IMR-90 (cell line): ENCODE measurements at regions not wholly inside any gene's neighbourhood (a gene's known extent, or its start where the extent isn't known, plus 50 kb on each side); places are given as distances from the start of the nearest gene placed in this dataset.

Experiments used
- ATAC-seq: fragments of 200-7000 bp; cut with Tn5 transposase; 2 replicates; pipeline ENCODE4 v1.9.1; 2020; ENCODE audit warnings: low read depth, mild to moderate bottlenecking, moderate library complexity
- BruUV-seq: library from RNA; stranded (reverse); fragments of 400-500 nt; replicated peaks from 2 replicates; lab custom pipeline; 2021; lab: Mats Ljungman, UMichigan
- CTCF ChIA-PET: fragments of 300-600 bp; formaldehyde crosslinking; extraction: SDS; loops from one replicate; lab custom pipeline; 2021; ENCODE audit warnings: antibody characterized with exemption; lab: Yijun Ruan, JAX
- POLR2A ChIA-PET: fragments of 300-600 bp; sonication (Branson Sonifier 250); formaldehyde crosslinking; loops from one replicate; lab custom pipeline; 2022; ENCODE audit warnings: antibody characterized with exemption; ENCODE audit not compliant: unreplicated experiment; lab: Charles Lee
- DNase-seq: peaks from one replicate; pipeline ENCODE4 v3.0.0; 2013
- H2AFZ ChIP-seq: replicated peaks from 2 replicates; pipeline ENCODE3; 2013; ENCODE audit warnings: low read length, mild to moderate bottlenecking; ENCODE audit not compliant: poor library complexity
- H2AK5ac ChIP-seq: 2 replicates; pipeline ENCODE4 v1.6.1; 2013; ENCODE audit warnings: low read depth, low read length, inconsistent platforms
- H2AK9ac ChIP-seq: replicated peaks from 2 replicates; pipeline ENCODE3; 2013; ENCODE audit warnings: mild to moderate bottlenecking, low read depth, low read length, moderate library complexity; ENCODE audit not compliant: poor library complexity
- H2BK120ac ChIP-seq: 2 replicates; pipeline ENCODE4 v1.6.1; 2013; ENCODE audit warnings: low read depth, low read length, inconsistent platforms
- H2BK15ac ChIP-seq: 3 replicates; pipeline ENCODE4 v1.6.1; 2013; ENCODE audit warnings: low read depth, low read length, inconsistent platforms
- H2BK20ac ChIP-seq: 2 replicates; pipeline ENCODE4 v1.6.1; 2013; ENCODE audit warnings: low read depth, mild to moderate bottlenecking, inconsistent platforms, low read length, moderate library complexity
- H2BK5ac ChIP-seq: 2 replicates; pipeline ENCODE4 v1.6.1; 2013; ENCODE audit warnings: mild to moderate bottlenecking, low read depth, low read length, inconsistent platforms; ENCODE audit not compliant: poor library complexity, severe bottlenecking
- H3K14ac ChIP-seq: replicated peaks from 2 replicates; pipeline ENCODE4 v1.6.1; 2013; ENCODE audit warnings: low read depth, low read length, inconsistent platforms
- H3K18ac ChIP-seq: 2 replicates; pipeline ENCODE4 v1.6.1; 2013; ENCODE audit warnings: low read depth, low read length, control low read depth
- H3K23ac ChIP-seq: 2 replicates; pipeline ENCODE4 v1.6.1; 2013; ENCODE audit warnings: low read depth, low read length, inconsistent platforms
- H3K27ac ChIP-seq: 2 replicates; pipeline ENCODE4 v1.5.1; 2013; ENCODE audit warnings: mild to moderate bottlenecking, control low read depth, low read length; ENCODE audit not compliant: insufficient read depth
- H3K27me3 ChIP-seq: 2 replicates; pipeline ENCODE4 v1.6.1; 2013; ENCODE audit warnings: low read length; ENCODE audit not compliant: control insufficient read depth, insufficient read depth
- H3K36me3 ChIP-seq: 2 replicates; pipeline ENCODE4 v1.6.1; 2013; ENCODE audit warnings: low read length, mixed read lengths; ENCODE audit not compliant: control insufficient read depth, insufficient read depth
- H3K4ac ChIP-seq: 2 replicates; pipeline ENCODE4 v1.6.1; 2013; ENCODE audit warnings: low read depth, low read length, inconsistent platforms
- H3K4me1 ChIP-seq: 2 replicates; pipeline ENCODE4 v1.6.1; 2013; ENCODE audit warnings: low read length, mixed read lengths; ENCODE audit not compliant: control insufficient read depth, insufficient read depth
- H3K4me2 ChIP-seq: 2 replicates; pipeline ENCODE4 v1.6.1; 2013; ENCODE audit warnings: low read depth, mild to moderate bottlenecking, control low read depth, low read length, moderate library complexity
- H3K4me3 ChIP-seq: 2 replicates; pipeline ENCODE4 v1.5.1; 2013; ENCODE audit warnings: low read depth, mild to moderate bottlenecking, control low read depth, low read length, moderate library complexity; ENCODE audit not compliant: insufficient read depth
- H3K56ac ChIP-seq: 2 replicates; pipeline ENCODE4 v1.6.1; 2013; ENCODE audit warnings: low read length, inconsistent platforms; ENCODE audit not compliant: insufficient read depth; ENCODE audit errors: extremely low read depth
- H3K79me1 ChIP-seq, 2 experiments: 2 replicates each; pipeline ENCODE4 v1.6.1; 2013; ENCODE audit warnings: low read length in 2 of 2, inconsistent platforms in 1 of 2, low read depth in 1 of 2
- H3K9ac ChIP-seq: 2 replicates; pipeline ENCODE4 v1.6.1; 2013; ENCODE audit warnings: low read depth, low read length, control low read depth
- H3K9me1 ChIP-seq: 2 replicates; pipeline ENCODE4 v1.6.1; 2013; ENCODE audit warnings: low read length, inconsistent platforms; ENCODE audit not compliant: insufficient read depth
- H3K9me3 ChIP-seq: 2 replicates; pipeline ENCODE4 v1.6.1; 2013; ENCODE audit warnings: low read length; ENCODE audit not compliant: control insufficient read depth, insufficient read depth
- H4K20me1 ChIP-seq: 2 replicates; pipeline ENCODE4 v1.6.1; 2013; ENCODE audit warnings: low read length, inconsistent platforms; ENCODE audit not compliant: insufficient read depth
- H4K5ac ChIP-seq: 2 replicates; pipeline ENCODE4 v1.6.1; 2013; ENCODE audit warnings: mild to moderate bottlenecking, low read depth, low read length, control low read depth
- H4K8ac ChIP-seq, 2 experiments: 2 replicates each; pipeline ENCODE4 v1.6.1; 2013; ENCODE audit warnings: low read depth in 2 of 2, low read length in 2 of 2, control low read depth in 1 of 2, inconsistent platforms in 1 of 2
- H4K91ac ChIP-seq: 2 replicates; pipeline ENCODE4 v1.6.1; 2013; ENCODE audit warnings: low read depth, low read length, inconsistent platforms; ENCODE audit not compliant: insufficient read depth
- BHLHE40 ChIP-seq: fragments of 150-350 bp; IDR thresholded peaks from 2 replicates; pipeline ENCODE4 v1.6.1; 2016; ENCODE audit warnings: mild to moderate bottlenecking, low read depth, low read length
- CEBPB ChIP-seq: IDR thresholded peaks from 2 replicates; pipeline ENCODE4 v1.6.1; 2012; ENCODE audit warnings: low read depth, low read length, improper control_type of control experiment
- CHD1 ChIP-seq: IDR thresholded peaks from 2 replicates; pipeline ENCODE4 v1.6.1; 2012; ENCODE audit warnings: low read depth, low read length, improper control_type of control experiment
- FOS ChIP-seq: fragments of 150-350 bp; IDR thresholded peaks from 2 replicates; pipeline ENCODE4 v1.6.1; 2016; ENCODE audit warnings: low read depth, low read length
- MAFK ChIP-seq: IDR thresholded peaks from 2 replicates; pipeline ENCODE4 v1.6.1; 2012; ENCODE audit warnings: low read depth, low read length, improper control_type of control experiment
- MAZ ChIP-seq: IDR thresholded peaks from 2 replicates; pipeline ENCODE4 v1.6.1; 2012; ENCODE audit warnings: low read depth, mild to moderate bottlenecking, low read length, improper control_type of control experiment, moderate library complexity, borderline replicate concordance
- MXI1 ChIP-seq: IDR thresholded peaks from 2 replicates; pipeline ENCODE4 v1.6.1; 2012; ENCODE audit warnings: low read depth, mild to moderate bottlenecking, low read length, moderate library complexity, borderline replicate concordance
- NFE2L2 ChIP-seq: fragments of 150-350 bp; IDR thresholded peaks from 2 replicates; pipeline ENCODE4 v1.6.1; 2016; ENCODE audit warnings: low read depth, mild to moderate bottlenecking, low read length
- POLR2A ChIP-seq: IDR thresholded peaks from 2 replicates; pipeline ENCODE4 v1.6.1; 2012; ENCODE audit warnings: mild to moderate bottlenecking, low read depth, low read length
- RAD21 ChIP-seq: IDR thresholded peaks from 2 replicates; pipeline ENCODE4 v1.6.1; 2012; ENCODE audit warnings: low read length, improper control_type of control experiment
- RCOR1 ChIP-seq: IDR thresholded peaks from 2 replicates; pipeline ENCODE4 v1.6.1; 2012; ENCODE audit warnings: mild to moderate bottlenecking, low read length, improper control_type of control experiment; ENCODE audit not compliant: insufficient replicate concordance
- RFX5 ChIP-seq: IDR thresholded peaks from 2 replicates; pipeline ENCODE4 v1.8.0; 2012; ENCODE audit warnings: low read depth, mild to moderate bottlenecking, low read length, moderate library complexity
- SMC3 ChIP-seq: fragments of 150-350 bp; IDR thresholded peaks from 2 replicates; pipeline ENCODE4 v1.6.1; 2016; ENCODE audit warnings: low read depth, mild to moderate bottlenecking, antibody characterized with exemption, low read length, moderate library complexity
- WGBS, 2 experiments: methylation state at CpG; one replicate each; pipeline versions ENCODE4 v1.1.5 to v1.1.7; 2013; ENCODE audit warnings: missing lambda C conversion rate in 2 of 2; ENCODE audit not compliant: insufficient read length in 1 of 2; ENCODE audit errors: extremely low coverage in 2 of 2; 5-methylcytosine and 5-hydroxymethylcytosine counted together
- dilution Hi-C: fragments of 300-500 bp; cut with HindIII; formaldehyde crosslinking; loops from one replicate; pipeline ENCODE4 v1.14.3; 2018; ENCODE audit warnings: low sequenced_read_pairs; ENCODE audit not compliant: unreplicated experiment
- in situ Hi-C: fragments of 300-500 bp; cut with MboI; formaldehyde crosslinking; loops from 3 replicates; pipeline ENCODE4 v1.14.3; 2019; ENCODE audit warnings: low sequenced_read_pairs, inconsistent platforms, mixed read lengths
- intact Hi-C: fragments of 100-400 bp; cut with micrococcal nuclease; formaldehyde crosslinking; loops from 2 replicates; pipeline ENCODE4 v1.10.0; 2022
- TF ChIP-seq, protein P1 (sequence below): conservative IDR thresholded peaks from 2 replicates; pipeline ENCODE4 v1.5.1; 2012; ENCODE audit warnings: mild to moderate bottlenecking, low read depth, low read length, improper control_type of control experiment
- TF ChIP-seq, protein P2 (sequence below): fragments of 150-350 bp; IDR thresholded peaks from 2 replicates; pipeline ENCODE4 v1.6.1; 2016; ENCODE audit warnings: low read depth, mild to moderate bottlenecking, low read length, moderate library complexity, borderline replicate concordance
- TF ChIP-seq, protein P3 (sequence below): fragments of 150-350 bp; IDR thresholded peaks from 2 replicates; pipeline ENCODE4 v1.6.1; 2017; ENCODE audit warnings: mild to moderate bottlenecking, antibody characterized with exemption, low read length, low read depth

DNA sequence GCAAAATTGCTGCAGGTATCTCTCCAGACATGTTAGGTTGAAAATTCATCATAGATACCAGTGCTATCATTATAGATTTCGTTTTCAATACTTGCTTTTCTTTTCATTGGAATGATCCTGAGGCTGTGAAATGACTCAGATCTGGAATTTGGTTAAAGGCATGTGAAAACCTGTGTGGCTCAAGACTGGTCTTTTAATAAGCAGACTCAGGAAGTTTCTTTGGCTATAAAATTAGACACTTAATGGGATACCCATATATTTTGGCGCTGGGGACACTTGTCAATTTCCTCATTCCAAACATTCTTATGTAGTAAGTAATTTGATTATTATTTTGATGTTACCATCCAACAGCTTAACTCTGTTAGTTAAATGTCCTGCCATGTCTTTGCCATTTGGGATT is 1041.1 kb upstream of the GBE1 start:
- Histone ChIP-seq H3K4me3 (no peak overlapping the region), H4K5ac (no peak overlapping the region), H4K8ac (no peak overlapping the region), H2BK120ac (no peak overlapping the region), H2AK5ac (no peak overlapping the region), H3K4me1 (no peaks in the 10 kb centered on the region), H3K9me1 (no peaks in the 10 kb centered on the region), H3K14ac (no peak overlapping the region), H3K9me3 (peaks cover 3% of the 10 kb centered on the region; the same call in 1 of the 2 replicates), H4K91ac (no peak overlapping the region), H3K9ac (no peak overlapping the region), H3K27ac (no peak overlapping the region), H4K20me1 (no peaks in the 10 kb centered on the region), H3K18ac (no peak overlapping the region), H3K36me3 (no peaks in the 10 kb centered on the region), H2BK20ac (no peak overlapping the region), H3K56ac (no peak overlapping the region), H3K27me3 (no peaks in the 10 kb centered on the region), H3K4me2 (no peak overlapping the region), H2AFZ (no peak overlapping the region), H2AK9ac (no peak overlapping the region), H2BK5ac (no peak overlapping the region), H2BK15ac (no peak overlapping the region), H3K79me1 (no peaks in the 10 kb centered on the region), H3K4ac (no peak overlapping the region), H3K23ac (no peak overlapping the region)
- no peak for DNase-seq
- TF ChIP-seq, protein P1, sequence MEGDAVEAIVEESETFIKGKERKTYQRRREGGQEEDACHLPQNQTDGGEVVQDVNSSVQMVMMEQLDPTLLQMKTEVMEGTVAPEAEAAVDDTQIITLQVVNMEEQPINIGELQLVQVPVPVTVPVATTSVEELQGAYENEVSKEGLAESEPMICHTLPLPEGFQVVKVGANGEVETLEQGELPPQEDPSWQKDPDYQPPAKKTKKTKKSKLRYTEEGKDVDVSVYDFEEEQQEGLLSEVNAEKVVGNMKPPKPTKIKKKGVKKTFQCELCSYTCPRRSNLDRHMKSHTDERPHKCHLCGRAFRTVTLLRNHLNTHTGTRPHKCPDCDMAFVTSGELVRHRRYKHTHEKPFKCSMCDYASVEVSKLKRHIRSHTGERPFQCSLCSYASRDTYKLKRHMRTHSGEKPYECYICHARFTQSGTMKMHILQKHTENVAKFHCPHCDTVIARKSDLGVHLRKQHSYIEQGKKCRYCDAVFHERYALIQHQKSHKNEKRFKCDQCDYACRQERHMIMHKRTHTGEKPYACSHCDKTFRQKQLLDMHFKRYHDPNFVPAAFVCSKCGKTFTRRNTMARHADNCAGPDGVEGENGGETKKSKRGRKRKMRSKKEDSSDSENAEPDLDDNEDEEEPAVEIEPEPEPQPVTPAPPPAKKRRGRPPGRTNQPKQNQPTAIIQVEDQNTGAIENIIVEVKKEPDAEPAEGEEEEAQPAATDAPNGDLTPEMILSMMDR = no peak
- TF ChIP-seq RCOR1 (no peak), SMC3 (no peak), BHLHE40 (no peak), MAZ (no peak), MAFK (no peak), CHD1 (no peak), POLR2A (no peak), FOS (no peak), RAD21 (no peak), MXI1 (no peak), NFE2L2 (no peak), CEBPB (no peak), RFX5 (no peak)
- TF ChIP-seq, protein P2, sequence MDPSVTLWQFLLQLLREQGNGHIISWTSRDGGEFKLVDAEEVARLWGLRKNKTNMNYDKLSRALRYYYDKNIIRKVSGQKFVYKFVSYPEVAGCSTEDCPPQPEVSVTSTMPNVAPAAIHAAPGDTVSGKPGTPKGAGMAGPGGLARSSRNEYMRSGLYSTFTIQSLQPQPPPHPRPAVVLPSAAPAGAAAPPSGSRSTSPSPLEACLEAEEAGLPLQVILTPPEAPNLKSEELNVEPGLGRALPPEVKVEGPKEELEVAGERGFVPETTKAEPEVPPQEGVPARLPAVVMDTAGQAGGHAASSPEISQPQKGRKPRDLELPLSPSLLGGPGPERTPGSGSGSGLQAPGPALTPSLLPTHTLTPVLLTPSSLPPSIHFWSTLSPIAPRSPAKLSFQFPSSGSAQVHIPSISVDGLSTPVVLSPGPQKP = no peak
- TF ChIP-seq, protein P3, sequence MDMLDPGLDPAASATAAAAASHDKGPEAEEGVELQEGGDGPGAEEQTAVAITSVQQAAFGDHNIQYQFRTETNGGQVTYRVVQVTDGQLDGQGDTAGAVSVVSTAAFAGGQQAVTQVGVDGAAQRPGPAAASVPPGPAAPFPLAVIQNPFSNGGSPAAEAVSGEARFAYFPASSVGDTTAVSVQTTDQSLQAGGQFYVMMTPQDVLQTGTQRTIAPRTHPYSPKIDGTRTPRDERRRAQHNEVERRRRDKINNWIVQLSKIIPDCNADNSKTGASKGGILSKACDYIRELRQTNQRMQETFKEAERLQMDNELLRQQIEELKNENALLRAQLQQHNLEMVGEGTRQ = no peak
- no CpG with 5 or more reads among the region's 2 CpGs for WGBS, 2 experiments
- ChIA-PET CTCF (no interaction called here), POLR2A (no interaction called here)
- intact Hi-C loops (no loop called here), in situ Hi-C loops (no loop called here), dilution Hi-C loops (no loop called here)
- no peak for ATAC-seq
- BruUV-seq = no TSS peak
